ENCODE measurements at regions not wholly inside any gene's neighbourhood (a gene's known extent, or its start where the extent isn't known, plus 50 kb on each side); places are given as distances from the start of the nearest gene placed in this dataset.

GRCh38 chrX:138917781-138918180, 206.3 kb upstream of the FGF13 start:
- ChIA-PET POLR2A (no interaction called here), CTCF (ENCODE audit: low intra/inter-chr PET ratio) (no interaction called here)
- no peak overlapping the region for H3K27ac ChIP-seq (ENCODE audit: extremely low read depth, low read depth, low read length)
- no peak overlapping the region for H3K4me3 ChIP-seq
- no peak for FAIRE-seq
- no peaks in the 10 kb centered on the region for H3K36me3 ChIP-seq (ENCODE audit: control insufficient read depth, insufficient read depth, low read length)
- 48% methylated on average over 2 of the region's 2 CpGs for WGBS (ENCODE audit: insufficient coverage, low coverage, missing lambda C conversion rate)
- no peak for ATAC-seq
- BruUV-seq (replicated peaks), result no TSS peak
- H3K27me3 ChIP-seq (ENCODE audit: control insufficient read depth in 2 of 2, insufficient read depth in 2 of 2, low read length in 2 of 2), result no peaks in the 10 kb centered on the region
- H3K9me1 ChIP-seq (ENCODE audit: control insufficient read depth, insufficient read depth, low read length), result no peaks in the 10 kb centered on the region
- no peak overlapping the region for H2AFZ ChIP-seq (ENCODE audit: low read depth, low read length)
- H4K20me1 ChIP-seq (replicated peaks; ENCODE audit: control insufficient read depth, insufficient read depth, low read length), result no peaks in the 10 kb centered on the region
- H3K79me2 ChIP-seq (ENCODE audit: control insufficient read depth, insufficient read depth, low read length), result peaks cover 45% of the 10 kb centered on the region
- H3K4me2 ChIP-seq (ENCODE audit: insufficient read depth, low read length), result no peak overlapping the region
- no peak overlapping the region for H3K9ac ChIP-seq (ENCODE audit: insufficient read depth in 1 of 2, low read depth in 2 of 2, low read length in 2 of 2)
- no peaks in the 10 kb centered on the region for H3K9me3 ChIP-seq (replicated peaks; ENCODE audit: control insufficient read depth, insufficient read depth, low read depth, low read length)
- peaks cover 0 to 3% of the 10 kb centered on the region in 2 experiments; a peak in 2 of 5 replicates for H3K4me1 ChIP-seq (replicated peaks in 1 of 2; ENCODE audit: control insufficient read depth in 2 of 2, insufficient read depth in 2 of 2, low read length in 2 of 2)
- intact Hi-C loops (cut with micrococcal nuclease), result no loop called here
- DNase-seq (ENCODE audit: extremely low read depth in 1 of 4, low spot score in 3 of 4), result no peak
- no peak for TF ChIP-seq KHSRP (IDR thresholded peaks at IDR 0.05)
- TF ChIP-seq MAFK (IDR thresholded peaks at IDR 0.05; ENCODE audit: low read length), result no peak
- TF ChIP-seq ZNF140 (CRISPR knock-in tag; IDR thresholded peaks at IDR 0.05), result no peak
- TF ChIP-seq HIVEP1 (CRISPR knock-in tag; IDR thresholded peaks at IDR 0.05), result no peak
- no peak for TF ChIP-seq PML (IDR thresholded peaks at IDR 0.05; ENCODE audit: low read length)
- no peak for TF ChIP-seq RFX1 (IDR thresholded peaks at IDR 0.05)
- TF ChIP-seq TBP (optimal IDR thresholded peaks at IDR 0.05; ENCODE audit: low read depth, low read length), result no peak
- no peak for TF ChIP-seq SREBF1 (IDR thresholded peaks at IDR 0.05; ENCODE audit: borderline replicate concordance, low read depth, low read length)
- TF ChIP-seq, protein P1, sequence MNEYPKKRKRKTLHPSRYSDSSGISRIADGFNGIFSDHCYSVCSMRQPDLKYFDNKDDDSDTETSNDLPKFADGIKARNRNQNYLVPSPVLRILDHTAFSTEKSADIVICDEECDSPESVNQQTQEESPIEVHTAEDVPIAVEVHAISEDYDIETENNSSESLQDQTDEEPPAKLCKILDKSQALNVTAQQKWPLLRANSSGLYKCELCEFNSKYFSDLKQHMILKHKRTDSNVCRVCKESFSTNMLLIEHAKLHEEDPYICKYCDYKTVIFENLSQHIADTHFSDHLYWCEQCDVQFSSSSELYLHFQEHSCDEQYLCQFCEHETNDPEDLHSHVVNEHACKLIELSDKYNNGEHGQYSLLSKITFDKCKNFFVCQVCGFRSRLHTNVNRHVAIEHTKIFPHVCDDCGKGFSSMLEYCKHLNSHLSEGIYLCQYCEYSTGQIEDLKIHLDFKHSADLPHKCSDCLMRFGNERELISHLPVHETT (CRISPR knock-in tag; conservative IDR thresholded peaks at IDR 0.05 in 1 of 2, IDR thresholded peaks at IDR 0.05 in 1 of 2), result no peak
- no peak for TF ChIP-seq ZBTB43 (CRISPR knock-in tag; IDR thresholded peaks at IDR 0.05)
- in situ Hi-C loops (cut with MboI), result no loop called here
